Hepatocyte (in vitro differentiated cells): ENCODE measurements at regions not wholly inside any gene's neighbourhood (a gene's known extent, or its start where the extent isn't known, plus 50 kb on each side); places are given as distances from the start of the nearest gene placed in this dataset.

Experiments
- DNase-seq: peaks from one replicate; pipeline ENCODE4 v3.0.0-alpha.2; 2016; ENCODE audit warnings: low spot score
- H2AFZ ChIP-seq: fragments of 200-600 bp; sonication (generic); 2 replicates; pipeline ENCODE4 v1.6.0; 2016; ENCODE audit warnings: antibody characterized with exemption, mild to moderate bottlenecking
- H3K27ac ChIP-seq: fragments of 200-600 bp; sonication (generic); 2 replicates; pipeline ENCODE4 v1.5.1; 2016; ENCODE audit warnings: mild to moderate bottlenecking
- H3K27me3 ChIP-seq: fragments of 200-600 bp; sonication (generic); 2 replicates; pipeline ENCODE4 v1.6.1; 2016
- H3K36me3 ChIP-seq: fragments of 200-600 bp; sonication (generic); replicated peaks from 2 replicates; pipeline ENCODE4 v1.5.1; 2016; ENCODE audit warnings: low read depth; ENCODE audit not compliant: insufficient read depth
- H3K4me1 ChIP-seq: fragments of 200-600 bp; sonication (generic); 2 replicates; pipeline ENCODE4 v1.5.1; 2016; ENCODE audit warnings: mild to moderate bottlenecking, moderate library complexity; ENCODE audit not compliant: insufficient read depth
- H3K4me2 ChIP-seq: fragments of 200-600 bp; sonication (generic); 2 replicates; pipeline ENCODE4 v1.6.0; 2016
- H3K4me3 ChIP-seq: fragments of 200-600 bp; sonication (generic); 2 replicates; pipeline ENCODE4 v1.5.1; 2016; ENCODE audit warnings: mild to moderate bottlenecking
- H3K79me2 ChIP-seq: fragments of 200-600 bp; sonication (generic); 2 replicates; pipeline ENCODE4 v1.6.0; 2017; ENCODE audit warnings: mild to moderate bottlenecking
- H3K9me2 ChIP-seq: fragments of 200-600 bp; sonication (generic); replicated peaks from 2 replicates; pipeline ENCODE4 v1.6.0; 2017; ENCODE audit warnings: mild to moderate bottlenecking; ENCODE audit not compliant: insufficient read depth
- H3K9me3 ChIP-seq: fragments of 200-600 bp; sonication (generic); 2 replicates; pipeline ENCODE4 v1.5.1; 2016; ENCODE audit warnings: low read depth, mild to moderate bottlenecking
- H4K20me1 ChIP-seq: fragments of 200-600 bp; sonication (generic); 2 replicates; pipeline ENCODE4 v1.6.0; 2016; ENCODE audit warnings: mild to moderate bottlenecking; ENCODE audit not compliant: insufficient read depth, poor library complexity, severe bottlenecking
- EZH2 ChIP-seq: fragments of 200-600 bp; sonication (generic); IDR thresholded peaks from 2 replicates; pipeline ENCODE4 v1.6.1; 2016; ENCODE audit warnings: antibody characterized with exemption, mild to moderate bottlenecking, borderline replicate concordance
- EZH2phosphoT487 ChIP-seq: fragments of 200-600 bp; sonication (generic); IDR thresholded peaks from one replicate; pipeline ENCODE4 v1.6.1; 2018; ENCODE audit warnings: antibody characterized with exemption, mild to moderate bottlenecking, low read depth, moderate library complexity; ENCODE audit not compliant: unreplicated experiment, severe bottlenecking
- WGBS: methylation state at CpG from one replicate; pipeline ENCODE4 v1.1.6; 2016; ENCODE audit warnings: low lambda C conversion rate; ENCODE audit errors: missing lambda C conversion rate; 5-methylcytosine and 5-hydroxymethylcytosine counted together
- TF ChIP-seq, protein P1 (sequence below): fragments of 200-600 bp; sonication (generic); IDR thresholded peaks from 2 replicates; pipeline ENCODE4 v1.5.1; 2016; ENCODE audit warnings: antibody characterized with exemption, mild to moderate bottlenecking; ENCODE audit not compliant: poor library complexity

DNA sequence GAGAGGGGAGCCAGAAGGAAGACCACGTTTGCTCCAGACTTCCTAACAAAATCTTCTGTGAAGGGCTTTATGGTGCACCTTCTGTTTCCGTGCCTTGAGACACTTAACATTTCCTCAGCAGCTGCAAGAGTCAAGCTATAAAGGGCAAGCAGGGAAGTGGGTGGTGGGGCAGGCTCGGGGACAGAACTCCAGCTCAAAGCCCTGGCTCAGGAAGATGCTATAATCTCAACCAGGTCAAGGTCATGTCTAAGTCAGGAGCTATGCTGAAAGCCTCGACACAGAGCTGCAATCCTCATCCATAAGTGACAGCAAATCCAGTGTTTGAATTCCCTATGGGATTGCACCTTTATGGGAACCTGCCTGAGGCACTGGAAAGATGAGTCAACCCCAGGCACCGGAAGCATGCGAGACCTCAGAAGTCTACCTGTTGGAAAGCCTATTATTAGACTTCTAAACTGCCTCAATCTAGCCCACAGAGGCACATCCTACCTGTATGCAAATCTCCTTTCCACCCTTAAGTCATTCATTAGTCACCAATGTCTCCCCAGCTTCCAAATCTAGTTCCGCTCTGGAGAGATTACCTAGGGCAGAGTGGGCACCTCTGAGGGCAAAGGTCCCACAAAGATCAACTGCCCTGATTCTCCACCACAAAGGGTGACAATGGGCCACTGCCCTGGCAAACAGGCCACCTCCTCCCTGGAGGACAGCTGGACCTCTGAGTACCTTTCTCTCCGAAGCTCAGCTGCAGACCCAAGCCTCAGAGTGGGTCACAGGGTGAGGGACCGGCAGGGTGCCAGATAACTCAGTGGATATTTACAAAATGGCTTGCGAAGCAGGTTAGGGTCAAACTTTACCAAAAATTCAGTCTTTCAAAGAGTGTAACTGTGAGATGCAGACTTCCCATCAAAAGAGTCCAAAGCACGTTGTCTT, 287.0 kb downstream of the CDC5L start:
- H4K20me1 ChIP-seq, result no peaks in the 10 kb centered on the region
- no peaks in the 10 kb centered on the region for H3K36me3 ChIP-seq
- no peak for DNase-seq
- TF ChIP-seq, protein P1, sequence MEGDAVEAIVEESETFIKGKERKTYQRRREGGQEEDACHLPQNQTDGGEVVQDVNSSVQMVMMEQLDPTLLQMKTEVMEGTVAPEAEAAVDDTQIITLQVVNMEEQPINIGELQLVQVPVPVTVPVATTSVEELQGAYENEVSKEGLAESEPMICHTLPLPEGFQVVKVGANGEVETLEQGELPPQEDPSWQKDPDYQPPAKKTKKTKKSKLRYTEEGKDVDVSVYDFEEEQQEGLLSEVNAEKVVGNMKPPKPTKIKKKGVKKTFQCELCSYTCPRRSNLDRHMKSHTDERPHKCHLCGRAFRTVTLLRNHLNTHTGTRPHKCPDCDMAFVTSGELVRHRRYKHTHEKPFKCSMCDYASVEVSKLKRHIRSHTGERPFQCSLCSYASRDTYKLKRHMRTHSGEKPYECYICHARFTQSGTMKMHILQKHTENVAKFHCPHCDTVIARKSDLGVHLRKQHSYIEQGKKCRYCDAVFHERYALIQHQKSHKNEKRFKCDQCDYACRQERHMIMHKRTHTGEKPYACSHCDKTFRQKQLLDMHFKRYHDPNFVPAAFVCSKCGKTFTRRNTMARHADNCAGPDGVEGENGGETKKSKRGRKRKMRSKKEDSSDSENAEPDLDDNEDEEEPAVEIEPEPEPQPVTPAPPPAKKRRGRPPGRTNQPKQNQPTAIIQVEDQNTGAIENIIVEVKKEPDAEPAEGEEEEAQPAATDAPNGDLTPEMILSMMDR, result no peak
- no peak for TF ChIP-seq EZH2
- TF ChIP-seq EZH2phosphoT487, result no peak
- H3K27ac ChIP-seq, result no peak overlapping the region
- no peak overlapping the region for H3K4me3 ChIP-seq
- WGBS, result 80% methylated on average over 11 of the region's 11 CpGs
- H3K9me3 ChIP-seq, result no peaks in the 10 kb centered on the region
- H3K27me3 ChIP-seq, result peaks cover 9% of the 10 kb centered on the region
- H3K4me1 ChIP-seq, result no peaks in the 10 kb centered on the region
- no peaks in the 10 kb centered on the region for H3K9me2 ChIP-seq
- no peak overlapping the region for H3K4me2 ChIP-seq
- no peak overlapping the region for H2AFZ ChIP-seq
- no peaks in the 10 kb centered on the region for H3K79me2 ChIP-seq

DNA sequence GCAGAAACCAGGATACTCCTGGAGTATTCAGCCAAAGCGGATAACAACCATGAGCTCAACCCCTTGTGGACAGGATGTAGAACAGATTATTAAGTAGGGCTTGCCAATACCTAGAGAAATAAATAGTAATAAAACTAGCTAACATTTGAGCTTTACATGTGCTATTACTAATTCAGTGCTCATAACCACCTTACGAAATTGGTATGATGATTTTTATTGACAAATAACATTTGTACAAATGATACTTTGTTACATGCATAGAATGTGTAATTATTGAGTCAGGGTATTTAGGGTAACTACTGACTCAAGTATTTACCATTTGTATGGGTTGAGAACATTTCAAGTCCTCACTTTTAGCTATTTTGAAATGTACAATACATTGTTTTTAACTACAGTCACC, 287.9 kb downstream of the CDC5L start:
- no peaks in the 10 kb centered on the region for H3K79me2 ChIP-seq

DNA sequence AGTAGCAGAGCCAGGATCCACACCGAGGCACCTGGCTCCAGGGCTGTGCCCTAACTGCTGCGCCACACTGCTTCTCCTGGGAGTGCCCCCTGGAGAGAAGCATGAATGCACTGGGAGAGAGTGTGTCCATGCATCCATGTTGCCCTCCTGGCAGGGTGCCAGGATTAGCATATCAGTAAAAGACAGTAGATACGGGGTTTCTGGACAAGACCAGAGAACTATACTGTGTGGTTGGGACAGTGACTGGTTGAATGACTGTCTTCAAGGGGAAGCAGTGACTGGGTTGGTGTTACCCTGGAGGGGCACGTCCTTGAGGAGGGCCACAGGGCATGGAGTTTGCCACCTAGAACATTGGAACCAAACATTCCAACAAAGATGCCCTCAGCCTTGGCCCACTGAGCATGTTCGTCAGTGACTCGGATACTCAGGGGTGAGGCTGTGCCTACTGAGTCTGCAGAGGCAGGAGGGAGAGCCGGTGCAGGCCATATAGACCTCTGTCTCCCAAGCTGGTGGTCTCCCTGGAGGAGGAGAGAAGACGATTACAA, 288.8 kb downstream of the CDC5L start:
- WGBS, result 93% methylated on average over 8 of the region's 8 CpGs
- no peak for DNase-seq
- Histone ChIP-seq H3K4me1 (no peaks in the 10 kb centered on the region), H3K27me3 (peaks cover 9% of the 10 kb centered on the region), H2AFZ (no peak overlapping the region), H3K4me3 (no peak overlapping the region), H3K27ac (no peak overlapping the region), H3K79me2 (no peaks in the 10 kb centered on the region), H3K9me3 (no peaks in the 10 kb centered on the region), H3K9me2 (no peaks in the 10 kb centered on the region), H3K4me2 (no peak overlapping the region), H4K20me1 (no peaks in the 10 kb centered on the region), H3K36me3 (no peaks in the 10 kb centered on the region)
- no peak for TF ChIP-seq EZH2
- TF ChIP-seq, protein P1, result no peak
- no peak for TF ChIP-seq EZH2phosphoT487

More for the DNA sequence above, 287.9 kb downstream of the CDC5L start:
- Histone ChIP-seq H3K9me3 (no peaks in the 10 kb centered on the region), H3K27ac (no peak overlapping the region), H3K27me3 (peaks cover 9% of the 10 kb centered on the region), H2AFZ (no peak overlapping the region), H4K20me1 (no peaks in the 10 kb centered on the region), H3K36me3 (no peaks in the 10 kb centered on the region), H3K4me1 (no peaks in the 10 kb centered on the region), H3K4me2 (no peak overlapping the region), H3K9me2 (no peaks in the 10 kb centered on the region), H3K4me3 (no peak overlapping the region)
- 92% methylated on average over 2 of the region's 2 CpGs for WGBS
- no peak for DNase-seq
- TF ChIP-seq EZH2, result no peak

DNA sequence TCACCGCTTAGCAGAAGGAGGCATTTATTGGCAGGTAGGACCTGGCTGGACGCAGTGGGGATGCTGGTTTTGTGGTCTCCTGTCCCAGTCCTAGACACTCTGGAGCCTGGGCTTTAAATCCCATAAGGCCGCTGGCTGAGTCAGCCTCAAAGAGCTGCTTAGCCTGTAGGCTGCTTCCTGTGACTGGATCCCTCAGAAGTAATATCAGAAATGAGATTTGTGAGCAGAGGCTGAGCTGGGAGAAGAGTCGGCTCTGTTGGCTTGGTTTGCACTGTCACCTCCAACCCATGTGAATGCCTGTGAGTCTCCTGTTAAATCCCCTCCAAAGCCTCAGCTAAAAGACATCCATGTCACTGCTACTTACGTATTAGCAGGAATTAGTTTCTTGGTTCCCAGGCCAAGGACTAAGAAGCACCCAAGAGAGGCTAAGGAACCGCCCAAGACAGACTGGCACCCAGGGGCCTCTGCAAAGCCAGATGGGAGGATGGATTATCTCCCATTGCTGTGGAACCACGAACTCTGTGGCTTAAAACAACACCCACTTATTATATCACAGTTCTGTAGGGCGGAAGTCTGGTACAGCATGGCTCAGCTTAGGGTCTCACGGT, 289.4 kb downstream of the CDC5L start:
- H3K27me3 ChIP-seq, result peaks cover 9% of the 10 kb centered on the region
- H3K27ac ChIP-seq, result no peak overlapping the region
- H4K20me1 ChIP-seq, result no peaks in the 10 kb centered on the region
- H3K79me2 ChIP-seq, result no peaks in the 10 kb centered on the region
- H3K9me2 ChIP-seq, result no peaks in the 10 kb centered on the region
- no peaks in the 10 kb centered on the region for H3K4me1 ChIP-seq
- TF ChIP-seq, protein P1, result no peak
- TF ChIP-seq EZH2 (no peak), EZH2phosphoT487 (no peak)
- DNase-seq, result no peak
- H3K4me2 ChIP-seq, result no peak overlapping the region
- H3K4me3 ChIP-seq, result no peak overlapping the region
- WGBS, result 82% methylated on average over 9 of the region's 9 CpGs
- no peaks in the 10 kb centered on the region for H3K36me3 ChIP-seq
- no peaks in the 10 kb centered on the region for H3K9me3 ChIP-seq
- H2AFZ ChIP-seq, result no peak overlapping the region
